ENCODE measurements at regions not wholly inside any gene's neighbourhood (a gene's known extent, or its start where the extent isn't known, plus 50 kb on each side); places are given as distances from the start of the nearest gene placed in this dataset.
"Not testable (repeated sequence)": the region's sequence is repeated elsewhere in the genome, so short reads cannot be mapped to it uniquely, and the experiment has no call there.

DNA sequence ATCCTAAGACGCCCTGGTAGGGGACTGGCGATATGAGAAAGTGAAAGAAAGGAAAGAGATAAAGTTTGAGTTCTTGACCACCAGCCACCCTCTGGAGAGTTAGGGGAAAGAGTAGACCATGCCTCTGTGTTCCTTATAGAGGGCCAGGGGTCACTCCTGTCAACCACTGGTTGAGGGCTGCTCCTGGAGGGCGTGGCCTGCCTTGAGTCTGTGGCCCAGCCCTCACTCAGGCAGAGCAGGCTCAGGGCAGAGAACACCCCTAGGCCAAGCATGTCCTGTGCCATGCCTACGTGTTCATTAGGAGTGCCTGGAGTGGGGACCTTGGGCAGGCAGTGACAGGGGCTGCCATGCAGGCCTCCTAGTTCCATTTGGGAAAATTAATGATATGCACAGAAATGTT lies 161.1 kb upstream of the EPB41L3 start:
- WGBS, 2 donors = 44 to 52% methylated on average over 4 of the region's 4 CpGs

DNA sequence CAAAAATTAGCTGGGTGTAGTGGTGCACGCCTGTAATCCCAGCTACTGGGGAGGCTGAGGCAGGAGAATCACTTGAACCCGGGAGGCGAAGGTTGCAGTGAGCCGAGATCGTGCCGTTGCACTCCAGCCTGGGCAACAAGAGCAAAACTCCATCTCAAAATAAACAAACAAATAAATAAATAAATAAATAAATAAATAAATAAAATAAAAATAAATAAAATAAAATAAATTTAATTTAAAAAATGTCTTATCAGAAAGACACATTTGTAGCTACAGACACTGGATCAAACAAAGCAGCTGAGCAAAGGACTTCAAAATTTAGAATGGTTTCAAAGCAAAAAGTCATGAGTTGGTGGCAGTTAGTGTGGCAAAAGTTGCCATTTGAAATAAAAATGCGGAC lies 158.2 kb upstream of the EPB41L3 start:
- not testable (repeated sequence) for H3K4me3 ChIP-seq (ENCODE audit: low read depth in 1 of 2, low read length in 2 of 2); H3K36me3 ChIP-seq (ENCODE audit: control insufficient read depth in 2 of 2, insufficient read depth in 2 of 2, low read length in 1 of 2); H3K9me3 ChIP-seq (ENCODE audit: control insufficient read depth in 2 of 2, insufficient read depth in 1 of 2, low read depth in 1 of 2, low read length in 1 of 2); H3K27me3 ChIP-seq (ENCODE audit: control insufficient read depth in 1 of 2, insufficient read depth in 2 of 2, low read length in 2 of 2); H3K4me1 ChIP-seq (ENCODE audit: control insufficient read depth in 2 of 2, insufficient read depth in 2 of 2, low read length in 1 of 2); H3K27ac ChIP-seq (ENCODE audit: low read depth in 2 of 2, low read length in 1 of 2)
- WGBS, 2 donors = 86 to 87% methylated on average over 5 to 7 of the region's 7 CpGs

More for the DNA sequence above, 161.1 kb upstream of the EPB41L3 start:
- H3K4me1 ChIP-seq (ENCODE audit: control insufficient read depth in 2 of 2, insufficient read depth in 2 of 2, low read length in 1 of 2) = no peaks in the 10 kb centered on the region
- no peaks in the 10 kb centered on the region for H3K27me3 ChIP-seq (ENCODE audit: control insufficient read depth in 1 of 2, insufficient read depth in 2 of 2, low read length in 2 of 2)
- no peaks in the 10 kb centered on the region for H3K9me3 ChIP-seq (ENCODE audit: control insufficient read depth in 2 of 2, insufficient read depth in 1 of 2, low read depth in 1 of 2, low read length in 1 of 2)
- no peak overlapping the region for H3K27ac ChIP-seq (ENCODE audit: low read depth in 2 of 2, low read length in 1 of 2)
- H3K36me3 ChIP-seq (ENCODE audit: control insufficient read depth in 2 of 2, insufficient read depth in 2 of 2, low read length in 1 of 2) = no peaks in the 10 kb centered on the region
- H3K4me3 ChIP-seq (ENCODE audit: low read depth in 1 of 2, low read length in 2 of 2) = no peak overlapping the region

DNA sequence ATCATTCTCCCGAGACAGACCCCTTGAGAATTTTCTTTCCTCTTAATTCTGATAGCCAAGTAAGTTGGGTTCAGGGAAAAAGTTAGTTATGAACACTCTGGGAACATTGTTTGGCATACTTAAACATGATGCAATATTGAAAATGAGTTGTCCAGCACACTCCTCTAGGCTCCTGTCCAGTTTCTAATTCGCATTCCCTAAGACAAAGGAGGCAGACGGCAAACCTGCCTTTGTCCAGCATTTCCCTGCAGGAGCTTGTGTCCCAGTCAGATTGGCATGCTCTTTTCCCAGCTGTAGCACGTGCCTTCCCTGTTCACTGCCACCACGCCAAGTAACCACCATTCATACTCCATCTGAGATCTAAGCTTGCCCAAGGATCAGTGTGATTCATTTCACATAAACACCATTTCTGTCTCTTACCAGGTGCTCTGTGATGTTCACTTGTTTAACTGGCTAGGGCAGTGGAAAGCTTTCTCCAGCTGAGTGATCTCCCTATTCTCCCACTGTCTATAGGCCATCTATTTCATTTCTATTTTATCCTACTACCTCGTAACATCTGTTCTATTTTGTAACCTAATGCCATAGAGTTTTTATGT lies 150.0 kb upstream of the EPB41L3 start:
- H3K4me3 ChIP-seq (ENCODE audit: low read depth in 1 of 2, low read length in 2 of 2) = no peak overlapping the region

DNA sequence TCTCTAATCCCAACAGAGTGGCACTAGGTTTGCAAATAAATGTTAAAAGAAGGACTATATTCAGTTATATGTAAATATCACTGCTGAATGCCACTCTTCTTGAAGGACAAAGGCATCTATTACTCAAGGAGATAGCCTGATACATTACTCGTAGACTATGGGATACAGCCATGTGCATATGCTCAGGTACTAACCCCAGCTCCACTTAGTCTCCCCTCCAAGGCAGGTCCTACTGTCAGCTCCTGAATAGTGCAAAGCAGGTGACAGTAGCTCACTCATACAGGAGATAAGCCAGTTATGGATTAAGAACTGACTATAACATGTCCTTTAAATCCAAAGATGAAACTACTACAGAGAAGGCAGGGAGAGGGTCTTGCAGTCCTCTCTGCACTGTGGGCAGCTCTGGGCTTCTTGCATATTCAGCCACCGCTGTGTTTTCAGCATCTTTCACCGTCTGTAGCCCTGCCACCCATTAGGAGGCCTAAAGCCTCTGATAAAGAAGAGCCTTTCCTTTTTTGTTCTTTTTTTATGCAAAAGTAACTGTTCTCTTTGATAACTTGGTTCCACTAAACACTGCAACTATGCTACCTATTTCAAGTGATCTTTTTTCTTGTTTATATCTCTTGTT lies 135.1 kb upstream of the EPB41L3 start:
- Histone ChIP-seq H3K27me3 (ENCODE audit: control insufficient read depth in 1 of 2, insufficient read depth in 2 of 2, low read length in 2 of 2) (no peaks in the 10 kb centered on the region), H3K4me1 (ENCODE audit: control insufficient read depth in 2 of 2, insufficient read depth in 2 of 2, low read length in 1 of 2) (no peaks in the 10 kb centered on the region), H3K4me3 (ENCODE audit: low read depth in 1 of 2, low read length in 2 of 2) (no peak overlapping the region), H3K27ac (ENCODE audit: low read depth in 2 of 2, low read length in 1 of 2) (no peak overlapping the region), H3K9me3 (ENCODE audit: control insufficient read depth in 2 of 2, insufficient read depth in 1 of 2, low read depth in 1 of 2, low read length in 1 of 2) (no peaks in the 10 kb centered on the region), H3K36me3 (ENCODE audit: control insufficient read depth in 2 of 2, insufficient read depth in 2 of 2, low read length in 1 of 2) (no peaks in the 10 kb centered on the region)
- 37 to 38% methylated on average over 3 of the region's 3 CpGs for WGBS, 2 donors

More for the DNA sequence above, 150.0 kb upstream of the EPB41L3 start:
- WGBS, 2 donors = 51 to 57% methylated on average over 6 of the region's 6 CpGs
- no peak overlapping the region for H3K27ac ChIP-seq (ENCODE audit: low read depth in 2 of 2, low read length in 1 of 2)
- no peaks in the 10 kb centered on the region for H3K27me3 ChIP-seq (ENCODE audit: control insufficient read depth in 1 of 2, insufficient read depth in 2 of 2, low read length in 2 of 2)
- no peaks in the 10 kb centered on the region for H3K36me3 ChIP-seq (ENCODE audit: control insufficient read depth in 2 of 2, insufficient read depth in 2 of 2, low read length in 1 of 2)
- H3K9me3 ChIP-seq (ENCODE audit: control insufficient read depth in 2 of 2, insufficient read depth in 1 of 2, low read depth in 1 of 2, low read length in 1 of 2) = peaks cover 0 to 2% of the 10 kb centered on the region in 2 donors
- no peaks in the 10 kb centered on the region for H3K4me1 ChIP-seq (ENCODE audit: control insufficient read depth in 2 of 2, insufficient read depth in 2 of 2, low read length in 1 of 2)

DNA sequence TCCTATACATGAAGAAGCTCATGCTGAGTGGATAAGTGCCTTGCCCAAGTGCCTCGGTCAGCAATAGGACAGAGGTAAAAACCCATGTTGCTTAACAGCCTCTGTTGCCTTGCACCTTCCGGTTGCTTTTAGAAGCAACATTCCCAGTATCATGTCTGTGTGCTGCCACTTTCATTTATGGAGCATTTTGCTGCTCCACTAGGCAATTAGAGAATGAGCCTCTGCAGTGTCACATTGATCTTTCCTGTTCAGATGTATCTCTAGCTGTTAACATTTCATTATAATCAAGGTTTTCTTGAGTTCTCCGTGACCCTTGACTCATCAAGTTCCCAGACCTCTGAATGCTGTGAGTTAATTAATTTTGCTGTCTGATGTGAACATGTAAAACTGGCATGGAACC lies 134.5 kb upstream of the EPB41L3 start:
- 53 to 70% methylated on average over 3 of the region's 3 CpGs for WGBS, 2 donors
- Histone ChIP-seq H3K4me1 (ENCODE audit: control insufficient read depth in 2 of 2, insufficient read depth in 2 of 2, low read length in 1 of 2) (no peaks in the 10 kb centered on the region), H3K4me3 (ENCODE audit: low read depth in 1 of 2, low read length in 2 of 2) (no peak overlapping the region), H3K9me3 (ENCODE audit: control insufficient read depth in 2 of 2, insufficient read depth in 1 of 2, low read depth in 1 of 2, low read length in 1 of 2) (no peaks in the 10 kb centered on the region), H3K27ac (ENCODE audit: low read depth in 2 of 2, low read length in 1 of 2) (no peak overlapping the region), H3K36me3 (ENCODE audit: control insufficient read depth in 2 of 2, insufficient read depth in 2 of 2, low read length in 1 of 2) (no peaks in the 10 kb centered on the region), H3K27me3 (ENCODE audit: control insufficient read depth in 1 of 2, insufficient read depth in 2 of 2, low read length in 2 of 2) (no peaks in the 10 kb centered on the region)

DNA sequence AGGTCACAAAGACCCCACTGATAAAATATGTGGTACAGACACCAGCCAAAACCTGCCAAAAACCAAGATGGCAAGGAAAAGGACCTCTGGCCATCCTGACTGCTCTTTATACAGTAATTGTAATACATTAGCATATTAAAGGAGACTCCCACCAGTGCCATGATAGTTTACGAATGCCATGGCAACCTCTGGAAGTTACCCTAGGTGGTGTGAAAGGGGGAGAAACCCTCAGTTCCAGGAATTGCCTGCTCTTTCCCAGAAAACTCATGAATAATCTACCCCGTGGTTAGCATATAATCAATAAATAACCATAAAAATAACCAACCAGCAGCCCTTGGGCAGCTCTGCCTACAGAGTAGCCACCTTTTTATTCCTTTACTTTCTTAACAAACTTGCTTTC lies 129.8 kb upstream of the EPB41L3 start:
- Histone ChIP-seq H3K9me3 (ENCODE audit: control insufficient read depth in 2 of 2, insufficient read depth in 1 of 2, low read depth in 1 of 2, low read length in 1 of 2) (no peaks in the 10 kb centered on the region), H3K36me3 (ENCODE audit: control insufficient read depth in 2 of 2, insufficient read depth in 2 of 2, low read length in 1 of 2) (no peaks in the 10 kb centered on the region), H3K27me3 (ENCODE audit: control insufficient read depth in 1 of 2, insufficient read depth in 2 of 2, low read length in 2 of 2) (no peaks in the 10 kb centered on the region), H3K4me1 (ENCODE audit: control insufficient read depth in 2 of 2, insufficient read depth in 2 of 2, low read length in 1 of 2) (no peaks in the 10 kb centered on the region), H3K27ac (ENCODE audit: low read depth in 2 of 2, low read length in 1 of 2) (no peak overlapping the region), H3K4me3 (ENCODE audit: low read depth in 1 of 2, low read length in 2 of 2) (no peak overlapping the region)
- 52 to 69% methylated on average over 2 of the region's 2 CpGs for whole genome bisulfite sequencing, 2 donors

DNA sequence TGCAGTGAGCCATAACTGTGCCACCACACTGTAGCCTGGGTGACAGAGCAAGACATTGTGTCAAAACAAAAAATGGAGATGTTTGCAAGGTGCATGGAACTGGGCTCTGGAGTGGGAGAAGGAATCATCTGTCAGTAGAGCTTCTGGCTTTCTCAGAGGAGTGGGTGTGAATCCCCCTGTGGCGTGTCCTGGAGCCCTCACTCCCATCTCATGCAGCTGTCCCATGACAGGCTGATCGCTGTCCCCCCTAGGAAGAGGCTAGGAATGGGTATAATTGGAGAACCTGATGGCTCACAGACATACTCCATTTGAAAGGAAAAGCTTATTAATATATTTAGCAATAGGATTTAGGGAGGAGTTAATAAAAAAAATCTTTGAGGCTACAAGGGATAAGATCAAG lies 125.8 kb upstream of the EPB41L3 start:
- 81 to 84% methylated on average over 2 of the region's 2 CpGs for WGBS, 2 donors

DNA sequence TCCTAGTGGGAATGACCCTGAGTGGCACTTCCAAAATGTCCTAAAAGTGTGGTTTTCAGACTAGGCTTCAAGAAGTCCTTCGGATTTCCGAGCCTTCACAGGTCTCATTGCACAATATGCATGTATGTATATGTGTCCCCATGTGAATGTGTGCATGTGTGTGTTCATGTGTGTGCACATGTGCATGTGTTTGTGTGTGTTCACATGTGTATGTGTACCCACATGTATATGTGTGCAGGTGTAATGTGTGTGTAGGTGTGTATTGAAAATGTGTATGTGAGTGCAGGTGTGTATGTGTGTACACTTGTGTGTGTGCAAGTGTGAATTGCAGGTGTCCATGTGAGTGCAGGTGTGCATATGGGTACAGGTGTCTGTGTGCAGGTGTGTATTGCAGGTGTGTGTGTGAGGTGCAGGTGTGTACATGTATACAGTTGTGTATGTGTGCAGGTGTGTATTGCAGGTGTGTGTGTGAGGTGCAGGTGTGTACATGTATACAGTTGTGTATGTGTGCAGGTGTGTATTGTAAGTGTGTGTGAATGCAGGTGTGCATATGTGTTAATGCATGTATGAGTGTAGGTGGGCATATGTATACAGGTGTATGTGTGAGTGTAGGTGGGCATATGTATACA lies 124.4 kb upstream of the EPB41L3 start:
- H3K4me1 ChIP-seq (ENCODE audit: control insufficient read depth in 2 of 2, insufficient read depth in 2 of 2, low read length in 1 of 2) = no peaks in the 10 kb centered on the region
- no peak overlapping the region for H3K4me3 ChIP-seq (ENCODE audit: low read depth in 1 of 2, low read length in 2 of 2)
- no peaks in the 10 kb centered on the region for H3K9me3 ChIP-seq (ENCODE audit: control insufficient read depth in 2 of 2, insufficient read depth in 1 of 2, low read depth in 1 of 2, low read length in 1 of 2)
- no peaks in the 10 kb centered on the region for H3K36me3 ChIP-seq (ENCODE audit: control insufficient read depth in 2 of 2, insufficient read depth in 2 of 2, low read length in 1 of 2)
- no peak overlapping the region for H3K27ac ChIP-seq (ENCODE audit: low read depth in 2 of 2, low read length in 1 of 2)
- no peaks in the 10 kb centered on the region for H3K27me3 ChIP-seq (ENCODE audit: control insufficient read depth in 1 of 2, insufficient read depth in 2 of 2, low read length in 2 of 2)
- 67 to 74% methylated on average over 2 of the region's 2 CpGs for WGBS, 2 donors

More for the DNA sequence above, 125.8 kb upstream of the EPB41L3 start:
- H3K27me3 ChIP-seq (ENCODE audit: control insufficient read depth in 1 of 2, insufficient read depth in 2 of 2, low read length in 2 of 2) = no peaks in the 10 kb centered on the region
- no peak overlapping the region for H3K27ac ChIP-seq (ENCODE audit: low read depth in 2 of 2, low read length in 1 of 2)
- H3K4me1 ChIP-seq (ENCODE audit: control insufficient read depth in 2 of 2, insufficient read depth in 2 of 2, low read length in 1 of 2) = no peaks in the 10 kb centered on the region
- H3K36me3 ChIP-seq (ENCODE audit: control insufficient read depth in 2 of 2, insufficient read depth in 2 of 2, low read length in 1 of 2) = no peaks in the 10 kb centered on the region
- no peaks in the 10 kb centered on the region for H3K9me3 ChIP-seq (ENCODE audit: control insufficient read depth in 2 of 2, insufficient read depth in 1 of 2, low read depth in 1 of 2, low read length in 1 of 2)
- no peak overlapping the region for H3K4me3 ChIP-seq (ENCODE audit: low read depth in 1 of 2, low read length in 2 of 2)

DNA sequence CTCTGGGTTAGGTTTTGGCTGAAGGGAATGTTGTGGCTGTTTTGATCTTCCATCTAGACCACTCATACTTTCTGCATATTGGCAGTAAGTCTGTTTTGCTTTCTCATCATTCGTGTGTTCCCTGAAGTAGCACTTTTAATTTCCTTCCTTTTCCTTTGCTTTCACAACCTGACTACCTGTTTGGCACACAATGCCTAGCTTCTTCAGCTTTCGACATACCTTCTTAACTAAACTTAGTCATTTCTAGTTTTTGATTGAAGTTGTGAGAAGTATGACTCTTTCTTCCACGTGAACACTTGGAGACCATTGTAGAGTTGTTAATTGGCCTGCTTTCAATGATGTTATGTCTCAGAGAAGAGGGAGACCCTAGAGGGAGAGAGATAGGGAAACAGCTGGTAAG lies 123.6 kb upstream of the EPB41L3 start:
- Histone ChIP-seq H3K27me3 (ENCODE audit: control insufficient read depth in 1 of 2, insufficient read depth in 2 of 2, low read length in 2 of 2) (no peaks in the 10 kb centered on the region), H3K27ac (ENCODE audit: low read depth in 2 of 2, low read length in 1 of 2) (no peak overlapping the region), H3K9me3 (ENCODE audit: control insufficient read depth in 2 of 2, insufficient read depth in 1 of 2, low read depth in 1 of 2, low read length in 1 of 2) (no peaks in the 10 kb centered on the region), H3K4me1 (ENCODE audit: control insufficient read depth in 2 of 2, insufficient read depth in 2 of 2, low read length in 1 of 2) (no peaks in the 10 kb centered on the region), H3K36me3 (ENCODE audit: control insufficient read depth in 2 of 2, insufficient read depth in 2 of 2, low read length in 1 of 2) (no peaks in the 10 kb centered on the region), H3K4me3 (ENCODE audit: low read depth in 1 of 2, low read length in 2 of 2) (no peak overlapping the region)
- 73 to 74% methylated on average over 3 of the region's 3 CpGs for WGBS, 2 donors

Data from esophagus (tissue), 2 donors.